HG02938 (cell line): ENCODE measurements at regions not wholly inside any gene's neighbourhood (a gene's known extent, or its start where the extent isn't known, plus 50 kb on each side); places are given as distances from the start of the nearest gene placed in this dataset.
A peak's percentile ranks its signal among the peaks of the same experiment; 100 is the strongest.
"Not testable (repeated sequence)": the region's sequence is repeated elsewhere in the genome, so short reads cannot be mapped to it uniquely, and the experiment has no call there.

Experiments
- ATAC-seq: cut with Tn5 transposase; IDR thresholded peaks from one replicate; pipeline ENCODE4 v1.9.1; 2021; ENCODE audit warnings: mild to moderate bottlenecking, moderate library complexity; ENCODE audit not compliant: unreplicated experiment

DNA sequence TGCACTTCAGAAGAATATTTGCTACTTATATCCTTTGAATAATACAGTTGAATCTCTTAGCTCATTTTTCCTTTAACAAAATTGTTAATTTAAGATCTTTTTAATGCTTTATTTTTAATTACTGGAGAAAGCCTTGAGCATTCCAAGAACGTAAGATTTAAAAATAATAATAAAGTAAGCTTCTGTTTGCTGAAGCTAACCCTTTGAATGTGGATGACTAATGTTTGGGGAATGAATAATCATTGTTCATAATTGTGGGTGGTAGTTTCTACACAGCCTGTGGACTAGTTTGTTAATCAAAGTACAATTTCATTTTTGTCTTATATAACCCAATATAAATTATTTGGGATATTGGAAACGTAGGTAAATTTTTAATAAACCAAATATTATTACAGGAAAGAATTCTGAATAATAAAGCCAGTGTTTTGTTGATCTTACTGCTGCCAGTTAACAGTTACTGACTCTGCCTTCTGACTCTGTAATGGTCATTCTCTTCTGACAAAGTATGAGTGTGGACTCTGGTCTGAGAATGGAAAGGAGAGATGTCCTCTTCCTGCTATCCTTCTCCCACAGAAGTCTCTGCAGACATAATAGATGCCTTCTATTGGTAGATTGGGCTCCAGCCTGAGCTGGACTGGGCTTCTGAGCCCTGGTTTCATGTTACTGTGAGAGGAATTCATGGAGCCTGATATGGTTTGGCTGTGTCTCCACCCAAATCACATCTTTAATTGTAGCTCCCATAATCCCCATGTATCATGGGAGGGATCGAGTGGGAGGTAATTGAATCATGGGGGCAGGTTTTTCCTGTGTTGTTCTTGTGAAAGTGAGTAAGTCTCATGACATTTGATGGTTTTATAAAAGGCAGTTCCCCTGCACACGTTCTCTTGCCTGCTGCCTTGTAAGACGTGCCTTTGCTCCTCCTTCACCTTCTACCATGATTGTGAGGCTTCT lies 292.7 kb upstream of the SLC39A10 start:
- ATAC-seq: no peak

DNA sequence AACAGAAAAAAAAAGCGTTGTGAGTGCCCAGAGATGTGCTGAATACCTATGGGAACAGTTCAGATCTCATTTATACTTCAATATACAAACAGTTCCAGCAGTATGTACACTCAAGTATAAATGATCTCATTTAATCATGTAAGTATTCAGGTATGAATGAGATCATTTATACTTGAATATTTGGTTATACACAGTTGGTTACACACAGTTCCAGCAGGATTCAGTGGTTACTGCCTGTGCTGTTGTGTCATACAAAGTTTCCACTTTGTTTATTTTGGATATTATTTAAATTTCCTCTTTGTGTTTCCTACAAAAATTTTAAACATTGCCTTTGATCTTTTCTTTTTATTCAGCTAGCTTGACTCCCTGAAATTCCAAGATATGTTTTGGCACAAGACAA lies 293.5 kb upstream of the SLC39A10 start:
- ATAC-seq: no peak

DNA sequence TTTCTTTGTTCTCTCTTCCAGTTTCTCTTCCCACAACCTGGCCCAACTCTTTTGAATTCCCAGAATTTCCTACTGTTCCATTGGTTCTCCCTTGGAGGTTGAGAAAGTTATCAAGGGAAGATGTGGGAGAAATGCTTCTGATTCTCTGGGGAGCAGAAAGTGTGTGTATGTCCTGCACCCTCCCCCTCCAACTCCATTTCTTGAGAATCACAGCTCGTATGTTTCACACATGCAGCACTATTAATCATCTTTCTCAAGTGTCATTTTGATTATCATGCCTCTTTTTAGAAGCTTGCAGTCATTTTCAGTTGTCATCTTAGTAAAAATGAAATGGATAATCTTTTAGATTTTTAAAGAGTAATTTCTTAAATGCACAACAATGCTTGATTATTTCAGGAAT lies 296.8 kb upstream of the SLC39A10 start:
- ATAC-seq: no peak

DNA sequence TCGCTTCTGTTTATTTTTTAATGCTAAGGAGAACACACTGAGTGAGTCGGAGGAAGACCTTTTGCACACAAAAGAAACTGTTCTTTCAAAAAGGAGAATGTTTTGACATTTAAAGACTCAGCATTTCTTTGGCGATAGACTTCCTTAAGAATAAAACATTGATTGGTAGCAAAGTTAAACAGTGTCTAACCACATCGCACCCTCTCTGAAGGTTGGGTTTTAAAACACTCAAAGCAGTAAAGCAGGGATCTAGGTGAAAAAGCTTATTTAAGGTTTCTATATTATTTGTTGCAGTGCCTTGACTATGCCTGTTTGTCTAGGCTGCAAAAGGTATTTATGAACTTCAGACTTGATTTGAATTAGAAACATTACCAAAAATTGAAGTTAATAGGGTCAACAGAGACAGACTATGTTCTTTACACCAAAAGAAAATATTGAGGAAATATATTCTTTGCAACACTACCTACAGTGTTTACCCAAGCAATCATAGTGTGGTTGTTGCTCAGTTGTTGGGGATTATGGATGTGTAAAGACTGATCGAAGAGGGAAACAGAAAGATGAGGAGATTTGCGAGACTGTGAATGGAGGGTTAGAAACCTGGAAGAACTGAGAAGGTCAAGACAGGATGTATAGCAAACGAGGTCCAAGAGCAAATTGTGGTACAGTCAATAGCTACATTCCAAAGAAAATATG lies 297.8 kb upstream of the SLC39A10 start:
- no peak for ATAC-seq

DNA sequence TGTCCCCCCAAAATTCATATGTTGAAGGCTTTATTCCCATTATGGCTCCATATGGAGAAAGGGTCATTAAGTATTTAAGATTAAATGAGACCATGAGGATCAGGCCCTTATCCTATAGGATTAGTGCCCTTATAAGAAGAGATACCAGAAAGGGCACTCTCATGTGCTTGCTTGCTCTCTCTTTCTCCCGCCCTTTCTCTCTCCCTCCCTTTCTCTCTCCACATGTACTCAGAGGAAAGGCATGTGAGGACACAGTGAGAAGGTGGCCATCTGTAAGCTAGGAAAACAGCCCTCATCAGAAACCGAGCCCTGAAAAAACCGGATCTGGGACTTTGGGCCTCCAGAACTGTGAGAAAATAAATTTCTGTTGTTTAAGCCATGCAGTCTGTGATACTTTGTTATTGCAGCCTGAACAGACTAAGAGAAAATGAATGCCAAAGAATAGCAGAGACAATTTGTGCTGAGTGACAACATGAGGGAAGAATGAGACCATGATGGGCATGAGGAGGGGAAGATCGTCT lies 300.0 kb upstream of the SLC39A10 start:
- ATAC-seq: no peak

DNA sequence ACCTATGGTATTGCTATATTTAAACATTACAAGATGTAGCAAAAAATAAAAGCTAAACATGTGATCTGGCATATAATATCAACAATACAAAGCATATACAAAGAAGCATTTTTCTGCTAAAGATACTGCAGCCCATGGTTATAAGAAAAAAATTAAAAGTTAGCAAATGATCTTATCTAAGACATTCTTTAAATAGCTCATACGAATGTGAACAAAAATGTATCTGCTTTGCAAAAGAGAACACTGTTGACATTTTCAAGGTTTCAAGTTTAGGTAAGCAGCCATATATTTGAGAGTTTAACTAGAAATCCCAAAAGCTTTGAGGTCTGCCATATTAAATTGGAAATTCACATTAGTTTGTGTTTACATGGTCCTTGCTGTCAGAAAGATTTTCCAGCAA lies 301.0 kb upstream of the SLC39A10 start:
- no peak for ATAC-seq

DNA sequence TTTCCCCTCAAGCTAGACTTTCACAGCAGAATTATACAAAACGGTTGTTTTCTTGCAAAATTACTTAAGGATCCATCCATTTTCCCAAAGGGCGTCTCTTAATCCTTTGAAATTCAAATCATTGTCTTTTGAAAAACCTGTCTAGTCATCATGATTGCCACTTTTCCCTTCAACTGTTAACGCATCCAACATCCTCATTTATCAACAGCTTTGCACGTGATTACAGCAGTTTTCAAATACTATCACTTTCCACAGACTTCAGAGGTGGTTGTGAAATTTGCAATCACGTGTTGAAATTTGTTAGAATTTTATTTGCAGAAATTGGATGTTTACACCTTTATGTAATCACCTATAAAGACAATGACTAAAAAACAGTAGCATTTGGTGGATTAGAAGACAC lies 304.4 kb upstream of the SLC39A10 start:
- no peak for ATAC-seq

DNA sequence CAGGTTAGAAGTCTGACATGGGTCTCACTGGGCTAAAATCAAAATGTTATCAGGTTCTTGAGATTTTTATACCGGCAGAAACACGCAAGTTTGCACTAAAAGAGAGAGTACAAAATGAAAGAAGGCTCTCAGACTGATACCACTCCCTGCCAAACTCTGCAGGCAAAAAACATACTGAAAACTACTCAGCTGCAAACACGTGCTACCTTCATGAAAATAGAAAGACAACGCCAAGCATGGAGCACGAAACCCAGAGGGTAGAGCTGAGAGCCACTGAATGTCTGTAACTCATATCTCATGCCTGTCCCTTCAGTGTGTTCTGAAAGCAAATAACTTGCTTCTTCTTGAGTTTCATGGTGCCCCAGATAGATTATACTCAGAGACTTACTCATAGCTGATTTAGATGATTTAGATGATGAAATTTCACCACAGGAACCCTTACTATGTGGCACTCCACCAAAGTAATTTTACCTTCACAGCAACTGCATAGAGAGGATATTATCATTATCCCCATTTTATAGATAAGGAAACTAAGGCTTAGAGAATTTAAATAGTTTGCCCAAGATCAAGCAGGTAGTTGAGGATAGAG lies 313.0 kb upstream of the SLC39A10 start:
- ATAC-seq: no peak

DNA sequence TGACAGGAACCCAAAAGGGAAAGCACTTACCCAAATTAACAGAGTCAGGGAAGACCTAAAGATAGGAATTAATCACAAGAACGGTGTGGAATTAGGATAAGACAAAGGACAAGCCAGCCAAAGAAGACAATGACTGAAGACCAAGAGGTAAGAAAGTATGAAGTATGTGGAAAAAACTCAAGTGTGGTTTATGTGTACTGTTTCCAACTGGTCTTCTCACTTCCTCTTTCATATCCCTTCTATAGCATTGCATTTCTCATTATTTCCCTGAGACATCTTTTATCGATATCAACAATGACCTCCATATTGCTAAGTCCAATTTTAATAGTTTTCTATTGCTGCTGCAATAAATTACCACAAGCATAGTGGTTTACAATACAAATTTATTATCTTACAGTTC lies 313.5 kb upstream of the SLC39A10 start:
- peak; percentile 86 for ATAC-seq

DNA sequence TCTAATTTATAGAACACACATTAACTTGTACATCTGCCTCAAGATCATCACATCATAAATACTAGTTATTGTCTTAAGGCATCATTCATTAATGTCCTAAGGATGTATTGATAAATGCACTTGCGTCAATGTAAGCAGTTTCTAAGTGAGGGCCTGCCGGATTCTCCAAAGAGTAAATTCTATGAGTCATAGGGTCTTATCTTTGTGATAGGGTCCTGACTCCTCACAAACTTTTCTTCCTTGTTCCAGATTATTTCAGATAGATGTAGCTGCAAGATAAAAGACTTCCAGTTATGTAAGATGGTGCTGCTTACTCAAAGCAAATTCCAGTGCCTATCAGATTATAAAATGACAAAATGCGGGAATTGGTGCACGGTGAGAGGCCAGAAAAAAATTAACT lies 315.0 kb upstream of the SLC39A10 start:
- no peak for ATAC-seq

DNA sequence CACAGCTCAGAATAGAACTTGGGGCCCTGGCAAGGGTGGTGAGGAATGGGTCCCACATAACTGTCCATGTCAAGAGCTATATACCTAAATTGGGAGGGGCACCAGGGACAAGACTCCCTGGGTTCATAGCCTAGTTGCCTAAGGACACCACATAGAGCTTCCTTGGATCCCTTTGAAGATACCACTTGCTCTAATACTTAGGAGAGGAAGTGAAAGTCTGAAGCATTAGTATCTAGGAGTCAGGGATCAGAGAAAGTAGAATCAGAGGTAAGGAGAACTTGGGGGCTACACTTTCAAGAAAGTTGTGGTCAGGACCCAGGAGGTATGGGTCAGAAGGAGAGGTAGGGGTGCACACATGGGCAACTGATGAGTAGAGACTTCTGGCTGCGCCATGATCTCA lies 318.2 kb upstream of the SLC39A10 start:
- ATAC-seq: no peak

DNA sequence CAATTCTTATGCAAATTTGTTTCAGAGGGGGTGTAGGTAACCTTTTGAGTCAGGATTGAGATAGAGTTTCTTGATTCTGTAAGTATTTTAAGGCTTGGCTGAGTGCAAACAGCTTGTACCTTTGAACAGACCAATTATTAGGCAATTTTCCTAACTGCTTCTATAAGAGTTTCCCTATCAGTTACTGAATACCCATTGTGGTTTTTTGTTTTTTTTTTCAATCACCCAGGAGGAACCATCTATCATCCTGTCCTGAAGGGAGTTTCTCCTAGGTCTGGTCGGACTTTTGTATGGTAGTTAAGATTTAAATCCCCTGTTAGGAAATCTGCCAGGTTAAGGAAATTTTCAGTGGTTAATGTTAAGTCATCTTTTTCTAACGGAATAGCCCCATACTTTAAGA lies 319.4 kb upstream of the SLC39A10 start:
- no peak for ATAC-seq

DNA sequence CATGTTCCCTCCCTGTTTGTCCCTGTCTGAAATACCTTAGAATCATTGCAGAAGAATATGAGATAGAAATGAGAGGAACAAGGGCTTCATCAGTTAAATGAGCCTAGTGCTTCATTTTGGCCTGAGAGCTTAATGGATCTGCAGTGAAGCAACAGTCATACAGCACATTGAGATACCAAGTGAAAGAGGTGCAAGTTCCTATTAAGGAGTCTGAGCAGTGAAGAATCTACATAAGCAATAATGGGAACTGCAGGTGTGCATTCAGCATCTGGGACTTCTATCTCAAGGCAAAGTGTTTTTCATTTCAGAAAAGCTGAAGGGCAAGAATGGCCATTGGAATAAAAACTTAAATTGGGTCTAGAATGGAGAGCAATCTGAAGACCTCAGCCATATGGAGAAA lies 323.2 kb upstream of the SLC39A10 start:
- no peak for ATAC-seq

DNA sequence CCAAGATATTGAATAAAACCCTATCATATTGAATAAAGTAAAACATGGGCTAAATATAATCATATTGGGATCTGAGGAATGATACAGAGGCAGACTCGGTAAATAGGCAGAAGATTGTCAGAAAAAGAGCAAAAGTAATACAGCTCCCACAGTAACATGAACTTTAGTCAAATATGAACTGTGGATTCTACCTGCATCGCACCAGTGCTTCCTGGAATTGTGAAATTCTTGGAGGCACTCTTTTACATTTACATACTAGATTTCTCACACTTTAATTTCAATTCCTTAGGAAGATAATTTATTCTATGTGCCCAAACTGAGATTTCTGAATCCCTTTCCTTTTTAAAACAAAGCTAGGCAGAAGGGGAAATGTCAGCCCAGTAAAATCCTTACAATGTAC lies 325.1 kb upstream of the SLC39A10 start:
- ATAC-seq: no peak

DNA sequence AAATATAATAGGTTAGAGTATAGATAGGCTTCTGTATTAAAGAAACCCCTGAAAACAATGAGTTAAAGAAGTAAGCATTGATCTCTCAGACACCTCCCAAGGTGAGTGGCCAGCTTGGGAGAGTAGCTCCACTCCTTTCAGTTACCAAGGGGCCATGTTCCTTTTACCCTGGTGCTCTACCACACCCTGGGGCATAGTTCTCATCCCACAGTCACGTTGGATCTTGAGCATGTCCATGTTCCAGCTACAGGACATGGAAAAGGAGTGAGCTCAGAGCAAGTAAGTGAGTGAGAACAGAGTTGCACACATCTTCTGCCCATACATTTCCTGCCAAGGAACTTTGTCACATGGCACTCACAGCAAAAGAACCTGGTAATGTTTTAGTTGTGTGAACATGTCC lies 325.9 kb upstream of the SLC39A10 start:
- no peak for ATAC-seq

DNA sequence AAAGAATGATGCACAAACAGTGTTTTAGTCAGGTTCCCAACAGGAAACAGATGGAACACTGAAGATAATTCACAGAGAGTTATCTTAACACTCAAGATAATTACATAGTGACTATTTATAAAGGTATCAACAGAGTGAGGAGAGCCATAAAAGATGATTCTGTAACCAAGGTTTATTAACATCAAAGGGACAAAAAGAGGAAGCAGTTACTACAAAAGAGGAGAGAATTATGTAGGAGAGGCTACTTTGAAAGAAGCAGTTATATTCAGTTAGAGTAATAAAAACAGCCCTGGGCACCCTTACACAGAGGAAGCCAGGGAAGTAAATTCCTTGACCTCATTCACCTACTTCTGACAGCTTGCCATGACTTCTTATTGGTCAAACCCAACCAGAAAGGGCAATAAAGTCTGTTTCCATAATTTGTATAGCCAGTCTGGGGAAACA lies 326.5 kb upstream of the SLC39A10 start:
- ATAC-seq: no peak

DNA sequence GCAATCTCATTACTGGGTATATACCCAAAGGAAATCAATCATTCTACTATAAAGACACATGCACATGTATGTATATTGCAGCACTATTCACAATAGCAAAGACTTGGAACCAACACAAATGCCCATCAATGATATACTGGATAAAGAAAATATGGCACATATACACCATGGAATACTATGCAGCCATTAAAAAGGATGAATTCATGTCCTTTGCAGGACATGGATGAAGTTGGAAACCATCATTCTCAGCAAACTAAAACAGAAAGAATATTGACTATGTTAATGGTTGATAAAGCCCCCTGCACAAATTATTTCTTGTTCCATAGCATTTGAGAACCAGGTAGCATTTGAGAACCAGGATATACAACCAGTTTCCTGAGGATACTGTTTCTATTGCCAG lies 327.2 kb upstream of the SLC39A10 start:
- not testable (repeated sequence) for ATAC-seq

DNA sequence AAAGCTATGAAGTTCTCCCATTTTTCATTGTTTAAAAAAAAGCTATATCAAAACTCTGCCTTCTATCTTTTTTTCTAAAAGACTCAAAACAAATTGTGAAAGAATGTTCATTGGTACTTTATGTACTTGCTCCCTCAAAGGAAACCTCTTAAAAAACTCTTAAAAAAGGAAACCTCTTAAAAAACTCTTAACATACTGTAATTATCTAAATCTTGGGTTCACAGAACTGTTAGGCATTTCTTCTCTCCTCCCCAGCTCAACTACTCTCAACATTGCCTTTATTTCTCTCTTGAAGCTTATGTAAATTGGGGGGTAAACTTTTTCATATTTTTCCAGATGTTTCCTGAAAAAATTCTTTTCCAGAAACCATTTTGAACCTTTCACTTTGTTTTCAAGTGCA lies 330.5 kb upstream of the SLC39A10 start:
- ATAC-seq: no peak

DNA sequence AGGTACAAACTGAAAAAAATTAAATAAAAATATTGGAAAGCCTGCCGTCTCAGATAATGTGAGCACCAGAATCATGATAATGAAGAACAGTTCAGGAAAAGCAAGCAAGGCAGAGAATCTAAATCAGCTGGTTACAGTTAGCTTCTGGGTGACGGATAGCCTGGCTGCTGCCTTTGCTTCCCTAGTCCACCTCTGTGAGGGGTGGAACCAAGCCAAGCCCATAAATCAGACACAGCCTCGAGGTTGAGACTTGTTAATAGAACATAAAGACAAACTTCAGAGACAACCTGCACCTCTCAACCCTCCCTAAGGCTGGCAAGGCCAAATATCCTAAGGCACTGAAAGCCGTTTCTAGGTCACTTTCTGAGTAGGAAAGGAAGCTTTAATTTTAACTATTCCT lies 334.7 kb upstream of the SLC39A10 start:
- ATAC-seq: no peak

DNA sequence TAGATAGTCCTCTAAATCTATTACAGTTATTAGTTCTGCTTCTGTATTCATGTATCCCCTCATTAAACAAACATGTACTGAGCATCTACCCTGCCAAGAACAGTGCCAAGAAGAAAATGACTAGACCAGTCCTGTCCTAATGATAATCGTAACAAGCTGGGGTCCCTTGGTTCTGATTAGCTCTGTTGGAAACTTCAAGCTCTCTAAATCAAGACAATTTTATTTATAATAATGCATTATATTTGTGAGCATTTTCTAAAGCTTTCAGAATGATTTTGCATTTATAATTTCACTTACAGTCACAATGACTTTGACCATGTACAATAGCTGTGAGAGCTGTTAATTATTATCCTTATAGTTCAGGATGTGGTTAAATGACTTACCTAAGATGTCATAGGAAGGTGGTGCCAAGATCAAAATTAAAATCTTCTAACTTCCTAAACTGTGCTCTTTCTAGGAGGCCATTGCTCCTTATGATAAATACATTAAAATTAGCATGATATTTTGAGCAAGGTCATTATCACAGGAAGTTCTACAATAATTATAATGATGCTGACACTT lies 336.5 kb upstream of the SLC39A10 start:
- ATAC-seq: peak; percentile 96
